DND-41 (cell line): ENCODE measurements at regions not wholly inside any gene's neighbourhood (a gene's known extent, or its start where the extent isn't known, plus 50 kb on each side); places are given as distances from the start of the nearest gene placed in this dataset.

Experiments used
- ATAC-seq: fragments of 200-7000 bp; cut with Tn5 transposase; 3 replicates; pipeline ENCODE4 v1.9.1; 2021; ENCODE audit warnings: low read depth; ENCODE audit not compliant: insufficient read depth
- DNase-seq: peaks from one replicate; pipeline ENCODE4 v3.0.0-alpha.2; 2020
- H2AFZ ChIP-seq: 2 replicates; pipeline ENCODE4 v1.6.0; 2012; ENCODE audit warnings: low read depth, low read length
- H3K27ac ChIP-seq: 2 replicates; pipeline ENCODE4 v1.5.1; 2012; ENCODE audit warnings: low read length, inconsistent platforms
- H3K27me3 ChIP-seq: fragments of 200-600 bp; sonication (generic); 2 replicates; pipeline ENCODE4 v1.6.0; 2012; ENCODE audit warnings: low read length, mild to moderate bottlenecking, inconsistent platforms; ENCODE audit not compliant: insufficient read depth, poor library complexity
- H3K36me3 ChIP-seq: 2 replicates; pipeline ENCODE4 v1.5.1; 2012; ENCODE audit warnings: low read length, inconsistent platforms; ENCODE audit not compliant: insufficient read depth
- H3K4me1 ChIP-seq: 2 replicates; pipeline ENCODE4 v1.5.1; 2012; ENCODE audit warnings: mild to moderate bottlenecking, low read length; ENCODE audit not compliant: insufficient read depth
- H3K4me2 ChIP-seq: 2 replicates; pipeline ENCODE4 v1.6.0; 2012; ENCODE audit warnings: mild to moderate bottlenecking, moderate library complexity, low read length, inconsistent platforms; ENCODE audit not compliant: insufficient read depth
- H3K4me3 ChIP-seq, 2 experiments: fragments of 200-600 bp in 1 of 2; shearing (Covaris generic) in 1 of 2; 2 replicates each; pipeline ENCODE4 v1.5.1; 2012 to 2016; ENCODE audit warnings: inconsistent platforms in 2 of 2, low read length in 2 of 2, mild to moderate bottlenecking in 2 of 2, low read depth in 1 of 2, moderate library complexity in 1 of 2
- H3K79me2 ChIP-seq: 2 replicates; pipeline ENCODE4 v1.6.0; 2012; ENCODE audit warnings: low read length, inconsistent platforms; ENCODE audit not compliant: insufficient read depth
- H3K9ac ChIP-seq: 2 replicates; pipeline ENCODE4 v1.6.0; 2012; ENCODE audit warnings: low read depth, mild to moderate bottlenecking, inconsistent platforms, low read length, moderate library complexity
- H3K9me3 ChIP-seq: 2 replicates; pipeline ENCODE4 v1.5.1; 2012; ENCODE audit warnings: low read length, moderate library complexity, mild to moderate bottlenecking, inconsistent platforms; ENCODE audit not compliant: insufficient read depth, severe bottlenecking
- H4K20me1 ChIP-seq: 2 replicates; pipeline ENCODE4 v1.6.0; 2012; ENCODE audit warnings: low read length; ENCODE audit not compliant: insufficient read depth
- CTCF ChIP-seq: IDR thresholded peaks from 2 replicates; pipeline ENCODE4 v1.5.1; 2012; ENCODE audit warnings: borderline replicate concordance, low read length, moderate library complexity, mild to moderate bottlenecking; ENCODE audit not compliant: poor library complexity, severe bottlenecking; ENCODE audit errors: extremely low read depth
- EZH2 ChIP-seq: IDR thresholded peaks from 3 replicates; pipeline ENCODE4 v1.6.1; 2012; ENCODE audit warnings: borderline replicate concordance, low read depth, mild to moderate bottlenecking, moderate library complexity, low read length, inconsistent platforms; ENCODE audit not compliant: severe bottlenecking

GRCh38 chr2:74039611-74040010 is 54.9 kb downstream of the TET3 start:
- no peaks in the 10 kb centered on the region for H3K9me3 ChIP-seq
- H3K79me2 ChIP-seq = peaks cover 93% of the 10 kb centered on the region
- H3K4me2 ChIP-seq = no peak overlapping the region
- H3K27ac ChIP-seq = no peak overlapping the region
- no peak overlapping the region for H3K4me3 ChIP-seq
- peaks cover 12% of the 10 kb centered on the region for H3K36me3 ChIP-seq
- TF ChIP-seq CTCF = no peak
- TF ChIP-seq EZH2 = no peak
- no peak overlapping the region for H3K9ac ChIP-seq
- DNase-seq = no peak
- peaks cover 23% of the 10 kb centered on the region for H3K4me1 ChIP-seq
- H3K27me3 ChIP-seq = no peaks in the 10 kb centered on the region
- no peak overlapping the region for H2AFZ ChIP-seq
- H4K20me1 ChIP-seq = peaks cover 70% of the 10 kb centered on the region
- ATAC-seq = no peak

- peaks cover 99% of the 10 kb centered on the region for H3K79me2 ChIP-seq
- H3K9ac ChIP-seq = no peak overlapping the region
- H3K4me2 ChIP-seq = no peak overlapping the region
- no peaks in the 10 kb centered on the region for H3K27me3 ChIP-seq
- peaks cover 17% of the 10 kb centered on the region for H3K4me1 ChIP-seq
- H3K9me3 ChIP-seq = no peaks in the 10 kb centered on the region
- no peak overlapping the region for H3K27ac ChIP-seq
- no peak overlapping the region for H3K4me3 ChIP-seq
- no peak overlapping the region for H2AFZ ChIP-seq
- DNase-seq = no peak
- peaks cover 77% of the 10 kb centered on the region for H4K20me1 ChIP-seq
- ATAC-seq = no peak
- peaks cover 23% of the 10 kb centered on the region for H3K36me3 ChIP-seq
- TF ChIP-seq CTCF (no peak), EZH2 (no peak)
These were observed 56.5 kb downstream of the TET3 start for GRCh38 chr2:74041182-74041581.

GRCh38 chr2:74041726-74042125 is 57.0 kb downstream of the TET3 start:
- Histone ChIP-seq H3K4me2 (no peak overlapping the region), H3K36me3 (peaks cover 29% of the 10 kb centered on the region), H4K20me1 (peaks cover 75% of the 10 kb centered on the region), H3K9ac (no peak overlapping the region), H3K9me3 (no peaks in the 10 kb centered on the region), H3K4me1 (peaks cover 11% of the 10 kb centered on the region), H2AFZ (no peak overlapping the region), H3K79me2 (peaks cover 95% of the 10 kb centered on the region), H3K27me3 (no peaks in the 10 kb centered on the region), H3K4me3 (no peak overlapping the region), H3K27ac (no peak overlapping the region)
- TF ChIP-seq EZH2 (no peak), CTCF (no peak)
- ATAC-seq (no peak), DNase-seq (no peak)

- H3K4me3 ChIP-seq = no peak overlapping the region
- H3K9ac ChIP-seq = no peak overlapping the region
- H3K9me3 ChIP-seq = no peaks in the 10 kb centered on the region
- H3K4me1 ChIP-seq = peaks cover 3% of the 10 kb centered on the region; the same call in 1 of the 2 replicates
- H3K4me2 ChIP-seq = no peak overlapping the region
- no peak for TF ChIP-seq CTCF
- no peak for TF ChIP-seq EZH2
- no peak overlapping the region for H2AFZ ChIP-seq
- no peak overlapping the region for H3K27ac ChIP-seq
- H3K79me2 ChIP-seq = peaks cover 95% of the 10 kb centered on the region
- ATAC-seq (no peak), DNase-seq (no peak)
- peaks cover 37% of the 10 kb centered on the region for H3K36me3 ChIP-seq
- peaks cover 74% of the 10 kb centered on the region for H4K20me1 ChIP-seq
- H3K27me3 ChIP-seq = no peaks in the 10 kb centered on the region
These were observed 57.9 kb downstream of the TET3 start for GRCh38 chr2:74042606-74043005.
